ENCODE measurements at regions not wholly inside any gene's neighbourhood (a gene's known extent, or its start where the extent isn't known, plus 50 kb on each side); places are given as distances from the start of the nearest gene placed in this dataset.

- TF ChIP-seq SPI1 (IDR thresholded peaks at IDR 0.05; ENCODE audit: borderline replicate concordance, low read depth) (no peak), GABPA (IDR thresholded peaks at IDR 0.05; ENCODE audit: low read depth) (no peak), POLR2AphosphoS5 (IDR thresholded peaks at IDR 0.05; ENCODE audit: low read depth) (no peak)
- Histone ChIP-seq H3K27me3 (ENCODE audit: insufficient read depth, poor library complexity, severe bottlenecking) (no peaks in the 10 kb centered on the region), H3K27ac (replicated peaks) (no peak overlapping the region), H3K4me3 (replicated peaks; ENCODE audit: insufficient read depth, low read length) (no peak overlapping the region)
- no peak for DNase-seq (ENCODE audit: low read depth in 1 of 2, low spot score in 1 of 2)
Observed at GRCh38 chr2:104127049-104127770, 726.7 kb upstream of the POU3F3 start.

- H3K27me3 ChIP-seq (ENCODE audit: insufficient read depth, poor library complexity, severe bottlenecking) = no peaks in the 10 kb centered on the region
- TF ChIP-seq REST (IDR thresholded peaks at IDR 0.05; ENCODE audit: insufficient replicate concordance, low read depth) (no peak), CTCF (IDR thresholded peaks at IDR 0.05; ENCODE audit: insufficient read depth, low read length) (no peak), SPI1 (IDR thresholded peaks at IDR 0.05; ENCODE audit: borderline replicate concordance, low read depth) (no peak), GABPA (IDR thresholded peaks at IDR 0.05; ENCODE audit: low read depth) (no peak)
- no peak for DNase-seq (ENCODE audit: low read depth in 1 of 2, low spot score in 1 of 2)
- H3K4me3 ChIP-seq (replicated peaks; ENCODE audit: insufficient read depth, low read length) = no peak overlapping the region
- H3K27ac ChIP-seq (replicated peaks) = no peak overlapping the region
Observed at GRCh38 chr2:104140361-104140760, 713.6 kb upstream of the POU3F3 start.

- no peak for DNase-seq (ENCODE audit: low read depth in 1 of 2, low spot score in 1 of 2)
- TF ChIP-seq SPI1 (IDR thresholded peaks at IDR 0.05; ENCODE audit: borderline replicate concordance, low read depth) (no peak), POLR2AphosphoS5 (IDR thresholded peaks at IDR 0.05; ENCODE audit: low read depth) (no peak), REST (IDR thresholded peaks at IDR 0.05; ENCODE audit: insufficient replicate concordance, low read depth) (no peak), CTCF (IDR thresholded peaks at IDR 0.05; ENCODE audit: insufficient read depth, low read length) (no peak), GABPA (IDR thresholded peaks at IDR 0.05; ENCODE audit: low read depth) (no peak)
- no peak overlapping the region for H3K4me3 ChIP-seq (replicated peaks; ENCODE audit: insufficient read depth, low read length)
- H3K27ac ChIP-seq (replicated peaks) = no peak overlapping the region
- H3K27me3 ChIP-seq (ENCODE audit: insufficient read depth, poor library complexity, severe bottlenecking) = no peaks in the 10 kb centered on the region
Observed at GRCh38 chr2:104158191-104158590, 695.7 kb upstream of the POU3F3 start.

- no peak overlapping the region for H3K4me3 ChIP-seq (replicated peaks; ENCODE audit: insufficient read depth, low read length)
- no peaks in the 10 kb centered on the region for H3K27me3 ChIP-seq (ENCODE audit: insufficient read depth, poor library complexity, severe bottlenecking)
- DNase-seq (ENCODE audit: low read depth in 1 of 2, low spot score in 1 of 2) = no peak
- TF ChIP-seq REST (IDR thresholded peaks at IDR 0.05; ENCODE audit: insufficient replicate concordance, low read depth) (no peak), GABPA (IDR thresholded peaks at IDR 0.05; ENCODE audit: low read depth) (no peak), SPI1 (IDR thresholded peaks at IDR 0.05; ENCODE audit: borderline replicate concordance, low read depth) (no peak), POLR2AphosphoS5 (IDR thresholded peaks at IDR 0.05; ENCODE audit: low read depth) (no peak), CTCF (IDR thresholded peaks at IDR 0.05; ENCODE audit: insufficient read depth, low read length) (no peak)
- no peak overlapping the region for H3K27ac ChIP-seq (replicated peaks)
Observed at GRCh38 chr2:104163611-104164130, 690.2 kb upstream of the POU3F3 start.

Measured in HL-60 (cell line).